ENCODE measurements at regions not wholly inside any gene's neighbourhood (a gene's known extent, or its start where the extent isn't known, plus 50 kb on each side); places are given as distances from the start of the nearest gene placed in this dataset.

DNA sequence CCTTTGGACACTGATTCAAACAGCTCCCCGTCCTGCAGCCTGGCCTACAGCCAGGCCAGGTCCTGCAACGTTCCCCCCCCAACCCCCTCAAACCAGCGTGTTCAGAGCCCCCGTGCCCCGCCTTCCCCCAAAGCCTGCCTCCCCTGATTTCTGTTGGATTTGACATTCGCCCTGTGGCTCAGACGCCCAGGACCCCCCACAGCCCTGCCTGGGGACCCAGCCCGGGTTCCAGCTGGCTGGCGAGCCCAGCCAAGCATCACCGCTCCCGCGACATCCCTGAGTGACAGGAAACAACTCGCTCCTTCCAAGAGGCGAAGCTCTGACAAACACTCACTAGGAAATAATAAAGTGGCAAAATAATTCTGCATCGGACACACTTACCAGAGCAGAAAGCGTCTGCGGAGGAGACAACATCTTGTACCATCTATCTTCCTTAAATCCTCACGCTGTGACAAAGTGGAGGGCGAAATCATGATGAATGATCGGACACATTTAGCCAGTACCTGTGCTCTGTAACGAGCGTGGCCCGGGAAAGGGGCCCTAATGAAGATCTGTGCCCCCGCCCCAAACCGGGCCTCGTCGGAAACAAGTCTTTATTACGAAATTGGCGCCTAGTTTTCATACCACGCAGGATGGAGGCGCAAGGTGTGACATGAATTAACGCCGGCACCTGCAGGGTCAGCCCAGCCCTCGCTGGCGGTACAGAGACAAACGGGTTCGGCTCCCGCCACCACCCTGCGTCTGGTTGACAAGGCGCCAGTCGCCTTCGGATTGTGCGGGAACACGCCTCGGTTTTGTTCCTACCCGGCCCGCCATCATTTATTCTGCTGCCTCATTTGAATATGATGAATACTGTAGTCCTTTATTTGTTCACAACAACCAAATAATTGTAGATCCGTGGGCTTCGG is 91.0 kb upstream of the MVB12B start:
- Mint-ChIP-seq H3K27me3 (ENCODE audit: low read depth) (no peaks in the 10 kb centered on the region), H3K27ac (no peak overlapping the region), H3K4me3 (no peak overlapping the region), H3K4me1 (ENCODE audit: low read depth) (no peaks in the 10 kb centered on the region), H3K9me3 (no peaks in the 10 kb centered on the region), H3K36me3 (ENCODE audit: low read depth) (no peaks in the 10 kb centered on the region)

DNA sequence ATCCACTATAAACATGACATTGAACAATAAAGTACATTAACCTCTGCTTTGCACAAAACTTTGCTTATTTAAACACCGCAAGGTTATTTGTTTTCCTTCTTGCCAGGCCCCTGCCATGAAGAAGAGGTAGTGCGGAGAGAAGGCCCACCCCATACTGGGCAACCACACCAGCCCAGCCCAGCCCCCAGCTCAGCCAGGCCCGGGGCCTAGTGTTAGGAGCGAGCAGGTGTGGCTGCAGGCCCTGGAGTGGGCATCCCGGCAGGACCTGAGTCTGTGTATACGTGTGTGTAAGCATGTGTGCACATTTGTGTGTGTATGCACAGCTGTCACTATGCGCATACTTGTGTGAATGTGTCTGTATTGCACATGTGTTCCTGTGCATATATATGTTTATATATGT is 90.4 kb upstream of the MVB12B start:
- Mint-ChIP-seq H3K9me3 (no peaks in the 10 kb centered on the region), H3K27me3 (ENCODE audit: low read depth) (no peaks in the 10 kb centered on the region), H3K4me1 (ENCODE audit: low read depth) (no peaks in the 10 kb centered on the region), H3K4me3 (no peak overlapping the region), H3K27ac (no peak overlapping the region), H3K36me3 (ENCODE audit: low read depth) (no peaks in the 10 kb centered on the region)

DNA sequence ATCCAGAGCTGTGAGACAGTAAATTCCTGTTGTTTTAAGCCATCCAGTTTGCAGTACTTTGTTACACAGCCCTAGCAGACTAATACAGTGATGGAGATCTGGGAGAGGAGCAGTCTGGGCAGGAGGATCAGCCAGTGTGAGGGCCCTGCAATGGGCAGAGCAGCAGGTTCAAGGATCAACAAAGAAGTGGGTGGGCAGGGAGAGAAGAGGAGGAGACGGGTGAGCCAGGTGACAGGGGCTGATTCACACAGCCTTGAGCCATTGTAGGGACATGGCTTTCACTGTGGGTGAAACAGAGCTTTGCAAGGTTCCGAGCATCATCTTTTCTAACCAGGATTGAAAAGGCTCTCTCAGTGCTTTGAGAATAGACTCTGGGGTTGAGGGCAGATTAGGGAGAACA is 88.2 kb upstream of the MVB12B start:
- no peaks in the 10 kb centered on the region for H3K27me3 Mint-ChIP-seq (ENCODE audit: low read depth)
- H3K9me3 Mint-ChIP-seq, result no peaks in the 10 kb centered on the region
- no peak overlapping the region for H3K27ac Mint-ChIP-seq
- no peak overlapping the region for H3K4me3 Mint-ChIP-seq
- no peaks in the 10 kb centered on the region for H3K36me3 Mint-ChIP-seq (ENCODE audit: low read depth)
- no peaks in the 10 kb centered on the region for H3K4me1 Mint-ChIP-seq (ENCODE audit: low read depth)

DNA sequence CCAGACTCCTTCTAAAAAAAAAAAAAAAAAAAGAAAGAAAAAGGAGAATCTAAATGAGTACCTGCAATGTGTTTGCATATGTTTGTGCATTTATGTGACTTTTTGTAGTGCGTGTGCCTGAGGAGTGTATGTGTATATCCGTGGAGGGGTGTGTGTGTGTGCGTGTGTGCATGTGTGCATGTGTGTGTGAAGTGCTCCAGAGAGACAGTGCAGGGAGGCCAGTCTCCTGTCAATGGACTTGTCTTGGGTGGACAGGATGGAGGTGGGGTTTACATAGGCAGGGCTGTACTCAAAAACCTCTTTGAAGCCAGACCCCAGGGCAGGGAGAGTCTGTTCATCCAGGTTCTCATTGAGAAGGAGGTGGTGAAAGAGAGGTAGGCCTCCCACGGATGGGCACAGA is 87.1 kb upstream of the MVB12B start:
- Mint-ChIP-seq H3K4me3 (no peak overlapping the region), H3K4me1 (ENCODE audit: low read depth) (no peaks in the 10 kb centered on the region), H3K36me3 (ENCODE audit: low read depth) (no peaks in the 10 kb centered on the region), H3K9me3 (no peaks in the 10 kb centered on the region), H3K27ac (no peak overlapping the region), H3K27me3 (ENCODE audit: low read depth) (no peaks in the 10 kb centered on the region)

DNA sequence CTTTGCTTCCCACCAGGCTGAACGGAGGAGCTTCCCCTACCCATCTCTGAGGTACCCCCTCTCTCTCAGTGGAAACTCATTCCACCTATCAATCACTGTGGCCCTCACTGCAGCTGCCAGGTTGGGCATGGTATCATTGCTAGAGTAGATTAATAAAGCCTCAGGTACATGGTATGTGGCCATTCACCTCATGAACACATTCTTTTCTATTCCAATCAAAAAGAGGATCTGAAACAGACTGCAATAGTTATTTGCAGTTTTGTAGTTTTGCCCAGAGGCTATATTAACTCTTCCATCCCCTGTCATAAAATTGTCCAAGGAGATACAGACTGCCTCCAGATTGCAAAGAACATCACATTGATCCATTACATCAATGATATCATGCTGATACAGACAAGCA is 85.8 kb upstream of the MVB12B start:
- Mint-ChIP-seq H3K27me3 (ENCODE audit: low read depth) (peaks cover 7% of the 10 kb centered on the region), H3K36me3 (ENCODE audit: low read depth) (no peaks in the 10 kb centered on the region), H3K9me3 (peaks cover 6% of the 10 kb centered on the region), H3K27ac (no peak overlapping the region), H3K4me1 (ENCODE audit: low read depth) (no peaks in the 10 kb centered on the region), H3K4me3 (no peak overlapping the region)

DNA sequence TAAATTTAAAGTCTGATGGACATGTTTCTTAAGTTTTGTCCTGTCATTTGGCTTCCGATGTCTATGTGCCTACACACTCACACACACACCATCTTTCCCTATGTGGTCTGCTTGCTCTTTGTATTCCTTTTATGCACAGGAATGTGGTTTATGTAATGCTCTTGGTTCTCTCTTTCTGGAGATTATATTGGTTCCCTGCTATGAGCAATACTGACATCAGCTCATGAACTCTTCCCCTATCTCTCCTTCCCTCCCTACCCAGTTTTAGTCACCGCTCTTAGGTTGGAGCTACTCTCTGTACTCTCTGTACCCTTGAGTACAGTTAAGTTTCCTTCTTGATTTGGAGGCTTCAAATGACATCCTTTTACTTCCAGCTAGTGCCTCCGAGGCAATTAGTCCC is 77.9 kb upstream of the MVB12B start:
- peaks cover 29% of the 10 kb centered on the region for H3K27me3 Mint-ChIP-seq (ENCODE audit: low read depth)
- no peaks in the 10 kb centered on the region for H3K36me3 Mint-ChIP-seq (ENCODE audit: low read depth)
- no peak overlapping the region for H3K27ac Mint-ChIP-seq
- H3K9me3 Mint-ChIP-seq, result peaks cover 6% of the 10 kb centered on the region
- no peak overlapping the region for H3K4me3 Mint-ChIP-seq
- H3K4me1 Mint-ChIP-seq (ENCODE audit: low read depth), result no peaks in the 10 kb centered on the region

DNA sequence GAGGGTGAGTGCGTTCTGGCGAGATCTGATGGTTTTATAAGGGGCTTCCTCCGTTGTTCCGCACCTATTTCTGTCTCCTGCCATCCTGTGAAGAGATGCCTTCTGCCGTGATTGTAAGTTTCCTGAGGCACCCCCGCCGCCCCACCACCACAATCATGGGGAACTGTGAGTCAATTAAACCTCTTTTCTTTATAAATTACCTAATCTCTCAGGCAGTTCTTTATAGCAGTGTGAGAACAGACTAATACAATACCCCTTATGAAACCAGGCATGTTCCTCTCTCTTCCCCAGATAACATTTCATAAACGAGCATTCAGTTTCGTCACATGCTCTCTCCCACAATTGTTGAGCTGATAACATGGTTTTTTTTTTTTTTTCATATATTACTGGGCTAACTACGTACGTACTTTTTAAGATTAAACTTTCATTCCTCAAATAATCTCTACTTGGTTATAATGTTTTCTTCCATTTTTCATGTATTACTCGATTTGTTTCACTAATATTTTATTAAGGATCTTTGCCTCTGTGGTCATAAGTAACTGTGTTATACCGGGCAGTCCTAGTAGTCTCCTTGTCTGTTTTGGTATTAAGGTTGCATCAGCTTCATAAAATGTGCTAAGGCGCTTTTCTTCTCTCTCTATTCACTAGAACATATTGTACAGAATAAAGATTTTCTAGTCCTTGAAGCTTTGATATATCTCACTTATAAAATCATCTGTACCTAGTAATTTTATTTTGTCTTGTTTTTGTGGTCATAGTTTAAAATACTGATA is 64.9 kb upstream of the MVB12B start:
- Mint-ChIP-seq H3K4me1 (ENCODE audit: low read depth) (peaks cover 1% of the 10 kb centered on the region), H3K4me3 (no peak overlapping the region), H3K9me3 (no peaks in the 10 kb centered on the region), H3K27me3 (ENCODE audit: low read depth) (peaks cover 69% of the 10 kb centered on the region), H3K36me3 (ENCODE audit: low read depth) (no peaks in the 10 kb centered on the region), H3K27ac (no peak overlapping the region)

DNA sequence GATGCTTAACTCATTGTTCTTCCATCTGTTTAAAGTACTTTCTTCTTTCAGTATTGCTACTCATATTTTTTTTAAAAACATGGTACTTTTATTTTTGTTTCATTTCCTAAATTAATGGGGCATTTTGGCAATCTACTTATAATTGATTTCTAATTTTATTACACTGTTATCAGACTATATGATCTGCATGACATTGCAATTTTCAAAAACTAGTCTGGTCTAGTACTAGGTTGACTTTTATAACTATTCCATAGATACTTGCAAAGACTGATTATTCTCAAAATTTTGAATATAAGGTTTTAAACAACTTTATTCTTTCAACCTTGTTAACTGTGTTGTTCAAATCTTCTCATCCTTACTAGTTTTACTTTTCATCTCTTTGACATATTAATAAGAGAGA is 63.9 kb upstream of the MVB12B start:
- Mint-ChIP-seq H3K27me3 (ENCODE audit: low read depth) (peaks cover 59% of the 10 kb centered on the region), H3K4me3 (no peak overlapping the region), H3K36me3 (ENCODE audit: low read depth) (no peaks in the 10 kb centered on the region), H3K9me3 (no peaks in the 10 kb centered on the region), H3K27ac (no peak overlapping the region), H3K4me1 (ENCODE audit: low read depth) (peaks cover 1% of the 10 kb centered on the region)

DNA sequence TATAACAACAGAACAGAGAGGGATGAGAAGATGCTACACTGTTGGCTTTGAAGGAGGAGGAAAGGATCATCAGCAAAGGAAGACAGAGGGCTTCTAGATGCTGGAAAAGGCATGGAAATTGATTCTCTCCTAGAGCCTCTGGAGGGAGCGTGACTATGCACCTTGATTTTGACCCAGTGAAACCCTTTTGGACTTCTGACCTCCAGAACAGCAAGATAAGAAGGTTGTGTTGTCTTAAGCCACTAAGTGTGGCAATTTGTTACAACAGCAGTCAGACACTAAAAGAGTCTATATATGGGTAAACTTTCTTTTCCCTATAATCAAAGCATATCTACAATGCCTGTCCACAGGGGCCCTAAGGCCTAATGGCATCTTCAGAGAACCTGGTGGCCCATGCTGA is 56.1 kb upstream of the MVB12B start:
- H3K4me3 Mint-ChIP-seq, result no peak overlapping the region
- no peaks in the 10 kb centered on the region for H3K9me3 Mint-ChIP-seq

DNA sequence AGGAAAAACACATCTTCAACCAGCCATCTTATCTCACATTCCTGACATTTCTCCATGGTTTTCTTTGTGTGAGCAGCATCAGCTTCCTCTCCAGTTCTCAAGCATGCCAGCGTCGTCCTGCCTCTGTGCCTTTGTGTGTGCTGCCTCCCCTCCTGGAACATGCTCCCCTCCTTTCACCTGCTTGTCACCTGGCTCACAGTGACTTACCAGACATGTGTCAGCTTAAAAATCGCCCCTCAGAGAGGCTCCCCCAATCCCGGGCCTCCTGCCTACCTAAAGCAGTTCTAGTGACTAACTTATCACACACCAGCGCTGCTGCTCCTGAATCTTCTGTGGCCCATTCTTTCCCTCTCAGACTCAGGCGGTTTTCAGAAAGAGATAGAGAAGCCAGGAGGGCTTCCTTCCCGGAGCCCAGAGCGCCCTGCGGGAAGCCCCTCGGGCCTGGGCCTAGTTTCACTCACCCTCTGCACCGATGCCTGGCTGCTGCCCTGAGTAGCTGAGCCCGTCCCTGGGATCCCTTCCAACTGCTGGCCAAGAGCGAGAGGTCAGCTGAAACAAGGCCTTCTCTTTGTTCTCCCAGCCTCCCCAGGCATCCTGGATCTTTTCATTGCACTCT is 51.1 kb upstream of the MVB12B start:
- H3K4me3 Mint-ChIP-seq, result no peak overlapping the region
- H3K36me3 Mint-ChIP-seq (ENCODE audit: low read depth), result no peaks in the 10 kb centered on the region
- no peak overlapping the region for H3K27ac Mint-ChIP-seq
- H3K9me3 Mint-ChIP-seq, result no peaks in the 10 kb centered on the region
- H3K4me1 Mint-ChIP-seq (ENCODE audit: low read depth), result no peaks in the 10 kb centered on the region
- peaks cover 27% of the 10 kb centered on the region for H3K27me3 Mint-ChIP-seq (ENCODE audit: low read depth)

More for the DNA sequence above, 56.1 kb upstream of the MVB12B start:
- peaks cover 13% of the 10 kb centered on the region for H3K27me3 Mint-ChIP-seq (ENCODE audit: low read depth)
- no peaks in the 10 kb centered on the region for H3K36me3 Mint-ChIP-seq (ENCODE audit: low read depth)
- H3K27ac Mint-ChIP-seq, result no peak overlapping the region
- no peaks in the 10 kb centered on the region for H3K4me1 Mint-ChIP-seq (ENCODE audit: low read depth)

DNA sequence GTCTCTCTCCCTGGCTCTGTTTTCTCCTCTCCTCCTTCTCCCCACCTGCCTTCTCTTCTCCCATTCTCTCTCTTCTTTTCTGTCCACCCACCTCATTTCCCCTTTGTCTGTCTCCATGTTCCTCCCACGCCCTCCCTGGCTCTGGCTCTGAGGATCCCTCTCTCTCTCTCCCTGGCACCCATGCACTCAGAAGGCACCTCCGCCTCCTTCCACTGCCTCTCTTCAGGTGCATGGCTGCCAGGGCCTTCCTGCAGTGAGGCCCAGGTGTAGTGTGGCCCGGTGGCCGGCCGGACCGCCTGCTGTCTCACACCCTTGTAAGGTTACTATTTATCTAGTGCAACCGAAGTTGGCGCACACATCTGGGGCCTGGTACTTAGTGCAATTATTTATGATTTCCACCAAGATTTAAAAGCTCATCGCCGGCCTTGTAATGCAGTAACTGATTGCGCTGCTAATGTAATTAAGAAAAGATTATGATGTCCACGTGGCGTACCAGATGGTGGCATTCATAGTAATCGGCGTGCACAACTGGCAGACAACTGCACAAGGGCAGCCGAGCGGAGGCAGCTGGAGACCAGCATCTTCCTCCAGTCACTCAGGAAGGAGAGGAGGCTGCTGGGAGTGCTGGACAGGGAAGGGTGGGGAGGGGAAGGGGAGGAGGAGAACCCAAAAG is 50.4 kb upstream of the MVB12B start:
- Mint-ChIP-seq H3K27ac (no peak overlapping the region), H3K27me3 (ENCODE audit: low read depth) (peaks cover 34% of the 10 kb centered on the region), H3K4me1 (ENCODE audit: low read depth) (no peaks in the 10 kb centered on the region), H3K36me3 (ENCODE audit: low read depth) (no peaks in the 10 kb centered on the region), H3K4me3 (no peak overlapping the region), H3K9me3 (no peaks in the 10 kb centered on the region)
